Astrocyte (in vitro differentiated cells and primary cell): ENCODE measurements at regions not wholly inside any gene's neighbourhood (a gene's known extent, or its start where the extent isn't known, plus 50 kb on each side); places are given as distances from the start of the nearest gene placed in this dataset.
A peak's percentile ranks its signal among the peaks of the same experiment; 100 is the strongest.

Experiments
- DNase-seq: peaks from one replicate; pipeline ENCODE4 v3.0.0-alpha.2; 2010; ENCODE audit warnings: low read depth
- FAIRE-seq: peaks from 2 replicates; lab custom pipeline; 2011; peaks lifted over from hg19 to GRCh38; lab: Jason Lieb, UNC
- H2AFZ ChIP-seq: 2 replicates; pipeline ENCODE4 v1.6.0; 2012; ENCODE audit warnings: low read depth, low read length, inconsistent platforms
- H3K27ac ChIP-seq: 2 replicates; pipeline ENCODE4 v1.5.1; 2011; ENCODE audit warnings: low read depth, low read length, inconsistent platforms
- H3K27me3 ChIP-seq: 2 replicates; pipeline ENCODE4 v1.6.0; 2011; ENCODE audit warnings: low read length, inconsistent platforms; ENCODE audit not compliant: insufficient read depth
- H3K36me3 ChIP-seq: 2 replicates; pipeline ENCODE4 v1.5.1; 2011; ENCODE audit warnings: low read length, inconsistent platforms; ENCODE audit not compliant: insufficient read depth
- H3K4me1 ChIP-seq: 2 replicates; pipeline ENCODE4 v1.5.1; 2011; ENCODE audit warnings: low read length, inconsistent platforms; ENCODE audit not compliant: insufficient read depth
- H3K4me2 ChIP-seq: 2 replicates; pipeline ENCODE4 v1.6.0; 2012; ENCODE audit warnings: low read length, inconsistent platforms
- H3K4me3 ChIP-seq: 2 replicates; pipeline ENCODE4 v1.5.1; 2011; ENCODE audit warnings: low read depth, mild to moderate bottlenecking, low read length, inconsistent platforms; ENCODE audit not compliant: insufficient read depth
- H3K79me2 ChIP-seq: 2 replicates; pipeline ENCODE4 v1.6.0; 2012; ENCODE audit warnings: mild to moderate bottlenecking, low read length, inconsistent platforms; ENCODE audit not compliant: insufficient read depth
- H3K9ac ChIP-seq: 2 replicates; pipeline ENCODE4 v1.6.0; 2012; ENCODE audit warnings: mild to moderate bottlenecking, low read length, inconsistent platforms
- H3K9me3 ChIP-seq: 2 replicates; pipeline ENCODE4 v1.5.1; 2012; ENCODE audit warnings: low read depth, mild to moderate bottlenecking, low read length, inconsistent platforms; ENCODE audit not compliant: insufficient read depth
- H4K20me1 ChIP-seq: 2 replicates; pipeline ENCODE4 v1.6.0; 2012; ENCODE audit warnings: low read length, inconsistent platforms; ENCODE audit not compliant: insufficient read depth
- H3K27ac Mint-ChIP-seq: one replicate; pipeline ENCODE4 v1.8.0; 2021; ENCODE audit warnings: mild to moderate bottlenecking, mixed read lengths; ENCODE audit not compliant: unreplicated experiment
- H3K27me3 Mint-ChIP-seq: one replicate; pipeline ENCODE4 v1.8.0; 2021; ENCODE audit warnings: low read depth, mixed read lengths; ENCODE audit not compliant: unreplicated experiment
- H3K36me3 Mint-ChIP-seq: one replicate; pipeline ENCODE4 v1.8.0; 2021; ENCODE audit warnings: low read depth, mixed read lengths; ENCODE audit not compliant: unreplicated experiment
- H3K4me1 Mint-ChIP-seq: one replicate; pipeline ENCODE4 v1.8.0; 2021; ENCODE audit warnings: low read depth, mixed read lengths; ENCODE audit not compliant: unreplicated experiment
- H3K4me3 Mint-ChIP-seq: one replicate; pipeline ENCODE4 v1.8.0; 2021; ENCODE audit warnings: mild to moderate bottlenecking, moderate library complexity, mixed read lengths; ENCODE audit not compliant: unreplicated experiment
- H3K9me3 Mint-ChIP-seq: one replicate; pipeline ENCODE4 v1.8.0; 2021; ENCODE audit warnings: mild to moderate bottlenecking, mixed read lengths; ENCODE audit not compliant: unreplicated experiment
- EZH2 ChIP-seq: IDR thresholded peaks from 2 replicates; pipeline ENCODE4 v1.6.1; 2012; ENCODE audit warnings: mild to moderate bottlenecking, low read length, inconsistent platforms; ENCODE audit not compliant: insufficient read depth
- TF ChIP-seq, protein P1 (sequence below): IDR thresholded peaks from 2 replicates; pipeline ENCODE4 v1.5.1; 2011; ENCODE audit warnings: low read depth, mild to moderate bottlenecking, inconsistent platforms, low read length, moderate library complexity; ENCODE audit not compliant: insufficient read depth

DNA sequence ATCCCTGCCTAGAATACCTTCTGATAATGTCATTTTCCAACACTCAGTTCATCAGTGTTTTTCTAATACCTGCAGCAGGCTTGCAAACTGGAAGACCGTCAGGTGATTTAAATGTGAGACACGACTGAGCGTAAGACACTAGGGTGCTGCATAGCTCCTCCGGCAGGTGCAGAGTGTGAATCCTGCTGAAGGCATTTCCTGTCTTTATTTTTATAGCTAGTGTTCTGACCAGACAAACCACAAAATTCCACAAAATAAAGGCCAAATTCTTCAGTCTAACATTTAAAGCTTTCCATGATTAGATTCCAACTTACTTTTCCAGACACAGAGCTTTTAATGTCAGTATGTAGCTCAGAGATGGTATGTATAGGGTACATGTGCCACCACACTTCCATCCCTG, 70.7 kb downstream of the BBS10 start:
- Histone ChIP-seq H3K4me2 (peak overlapping the region; percentile 75), H3K36me3 (no peaks in the 10 kb centered on the region), H3K79me2 (no peaks in the 10 kb centered on the region), H3K9ac (peak overlapping the region; percentile 1), H3K4me1 (peaks cover 45% of the 10 kb centered on the region), H3K27me3 (no peaks in the 10 kb centered on the region), H4K20me1 (no peaks in the 10 kb centered on the region), H3K4me3 (no peak overlapping the region), H3K27ac (peak overlapping the region; percentile 44), H3K9me3 (no peaks in the 10 kb centered on the region), H2AFZ (no peak overlapping the region)
- Mint-ChIP-seq H3K4me1 (peaks cover 51% of the 10 kb centered on the region), H3K9me3 (no peaks in the 10 kb centered on the region), H3K4me3 (peak overlapping the region; percentile 4), H3K27ac (peak overlapping the region; percentile 86), H3K36me3 (no peaks in the 10 kb centered on the region), H3K27me3 (no peaks in the 10 kb centered on the region)
- peak; percentile 93 for DNase-seq
- no peak for TF ChIP-seq EZH2
- TF ChIP-seq, protein P1, sequence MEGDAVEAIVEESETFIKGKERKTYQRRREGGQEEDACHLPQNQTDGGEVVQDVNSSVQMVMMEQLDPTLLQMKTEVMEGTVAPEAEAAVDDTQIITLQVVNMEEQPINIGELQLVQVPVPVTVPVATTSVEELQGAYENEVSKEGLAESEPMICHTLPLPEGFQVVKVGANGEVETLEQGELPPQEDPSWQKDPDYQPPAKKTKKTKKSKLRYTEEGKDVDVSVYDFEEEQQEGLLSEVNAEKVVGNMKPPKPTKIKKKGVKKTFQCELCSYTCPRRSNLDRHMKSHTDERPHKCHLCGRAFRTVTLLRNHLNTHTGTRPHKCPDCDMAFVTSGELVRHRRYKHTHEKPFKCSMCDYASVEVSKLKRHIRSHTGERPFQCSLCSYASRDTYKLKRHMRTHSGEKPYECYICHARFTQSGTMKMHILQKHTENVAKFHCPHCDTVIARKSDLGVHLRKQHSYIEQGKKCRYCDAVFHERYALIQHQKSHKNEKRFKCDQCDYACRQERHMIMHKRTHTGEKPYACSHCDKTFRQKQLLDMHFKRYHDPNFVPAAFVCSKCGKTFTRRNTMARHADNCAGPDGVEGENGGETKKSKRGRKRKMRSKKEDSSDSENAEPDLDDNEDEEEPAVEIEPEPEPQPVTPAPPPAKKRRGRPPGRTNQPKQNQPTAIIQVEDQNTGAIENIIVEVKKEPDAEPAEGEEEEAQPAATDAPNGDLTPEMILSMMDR = no peak
- peak; percentile 56 for FAIRE-seq

DNA sequence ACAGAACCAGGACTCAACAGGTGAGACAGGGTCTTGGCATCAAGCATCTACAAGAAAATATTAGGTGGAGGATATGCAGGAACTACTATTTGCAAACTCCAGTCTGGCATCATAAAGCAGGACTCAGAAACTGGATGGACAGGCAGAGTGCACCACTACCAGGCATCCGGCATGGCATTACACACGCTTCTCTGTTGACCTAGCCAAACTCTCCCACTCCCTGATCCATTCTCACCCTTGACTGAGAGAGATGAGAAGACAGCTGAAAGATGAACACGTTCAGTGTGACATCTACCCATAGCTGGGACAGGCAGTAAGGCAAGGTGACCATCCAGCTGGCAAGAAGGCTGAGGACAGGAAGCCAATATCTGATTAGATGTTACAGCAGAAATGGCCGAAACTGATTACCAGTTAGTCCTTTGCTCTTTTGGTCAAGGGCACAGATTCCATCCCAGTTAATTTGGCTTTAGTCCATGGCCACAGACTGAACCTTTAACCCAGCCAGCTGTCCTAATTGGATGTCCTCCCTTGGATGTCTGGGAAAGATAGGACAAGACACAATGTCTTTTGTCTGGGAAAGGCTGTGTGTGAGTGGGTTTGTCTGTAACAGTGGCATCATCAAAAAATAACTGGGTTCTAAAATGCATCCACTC, 71.6 kb downstream of the BBS10 start:
- DNase-seq (peak; percentile 31), FAIRE-seq (no peak)
- H3K27me3 ChIP-seq = no peaks in the 10 kb centered on the region
- no peaks in the 10 kb centered on the region for H3K9me3 ChIP-seq
- H2AFZ ChIP-seq = no peak overlapping the region
- Mint-ChIP-seq H3K4me1 (peaks cover 57% of the 10 kb centered on the region), H3K27ac (peak overlapping the region; percentile 86), H3K4me3 (no peak overlapping the region), H3K9me3 (no peaks in the 10 kb centered on the region), H3K36me3 (no peaks in the 10 kb centered on the region), H3K27me3 (no peaks in the 10 kb centered on the region)
- H3K4me2 ChIP-seq = peak overlapping the region; percentile 75
- H3K9ac ChIP-seq = no peak overlapping the region
- no peaks in the 10 kb centered on the region for H4K20me1 ChIP-seq
- H3K4me1 ChIP-seq = peaks cover 50% of the 10 kb centered on the region
- TF ChIP-seq, protein P1 = no peak
- H3K79me2 ChIP-seq = no peaks in the 10 kb centered on the region
- no peaks in the 10 kb centered on the region for H3K36me3 ChIP-seq
- no peak overlapping the region for H3K27ac ChIP-seq
- no peak overlapping the region for H3K4me3 ChIP-seq

DNA sequence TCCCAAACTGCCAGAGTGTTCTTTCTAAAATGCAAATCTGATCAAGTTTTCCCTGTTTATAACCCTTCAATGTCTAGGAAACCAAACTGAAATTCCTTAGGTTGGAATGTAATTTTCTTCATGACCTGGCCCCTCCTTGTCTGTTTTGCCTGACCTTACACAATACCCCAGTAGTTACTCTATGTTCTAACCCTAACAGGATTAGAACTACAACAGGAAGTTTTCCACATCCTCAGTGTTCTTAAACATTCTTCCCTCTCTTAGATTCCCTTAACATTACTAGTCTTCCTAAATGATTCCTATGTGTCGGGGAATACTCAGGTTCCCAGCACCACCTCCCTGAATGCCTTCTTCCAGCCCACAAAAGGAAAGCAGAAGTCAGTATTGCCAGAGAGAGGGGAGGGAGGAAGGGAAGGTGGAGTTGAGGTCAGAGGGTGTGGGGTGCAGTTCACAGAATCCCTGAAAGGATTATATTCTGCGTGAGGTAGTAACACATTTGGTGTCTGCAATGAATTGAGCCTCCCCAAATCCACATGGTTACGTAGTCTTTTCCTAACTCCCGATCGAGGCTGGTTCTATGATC, 72.6 kb downstream of the BBS10 start:
- Histone ChIP-seq H2AFZ (no peak overlapping the region), H3K36me3 (no peaks in the 10 kb centered on the region), H3K9me3 (no peaks in the 10 kb centered on the region), H3K4me3 (no peak overlapping the region), H3K4me1 (peaks cover 50% of the 10 kb centered on the region), H3K4me2 (peak overlapping the region; percentile 10), H4K20me1 (no peaks in the 10 kb centered on the region), H3K27me3 (no peaks in the 10 kb centered on the region), H3K9ac (no peak overlapping the region), H3K79me2 (no peaks in the 10 kb centered on the region), H3K27ac (no peak overlapping the region)
- no peak for TF ChIP-seq EZH2
- TF ChIP-seq, protein P1 = no peak
- peak overlapping the region; percentile 86 for H3K27ac Mint-ChIP-seq
- no peaks in the 10 kb centered on the region for H3K36me3 Mint-ChIP-seq
- FAIRE-seq = no peak
- H3K9me3 Mint-ChIP-seq = no peaks in the 10 kb centered on the region
- H3K27me3 Mint-ChIP-seq = no peaks in the 10 kb centered on the region
- no peak for DNase-seq
- H3K4me1 Mint-ChIP-seq = peaks cover 59% of the 10 kb centered on the region
- H3K4me3 Mint-ChIP-seq = no peak overlapping the region
